Upper lobe of right lung (tissue), 1 donor: ENCODE measurements at regions not wholly inside any gene's neighbourhood (a gene's known extent, or its start where the extent isn't known, plus 50 kb on each side); places are given as distances from the start of the nearest gene placed in this dataset.
A peak's percentile ranks its signal among the peaks of the same experiment; 100 is the strongest.

Experiments
- ATAC-seq: fragments of 200-7000 bp; cut with Tn5 transposase; one replicate; pipeline ENCODE4 v1.9.1; 2020; ENCODE audit warnings: mild to moderate bottlenecking, moderate library complexity
- DNase-seq: peaks from one replicate; pipeline ENCODE4 v3.0.0-alpha.2; 2020
- H3K27ac ChIP-seq: fragments of 200-600 bp; one replicate; pipeline ENCODE4 v1.8.0; 2022
- H3K27me3 ChIP-seq: fragments of 200-600 bp; one replicate; pipeline ENCODE4 v1.8.0; 2022; ENCODE audit warnings: mild to moderate bottlenecking
- H3K36me3 ChIP-seq: fragments of 200-600 bp; one replicate; pipeline ENCODE4 v1.8.0; 2022
- H3K4me1 ChIP-seq: fragments of 200-600 bp; one replicate; pipeline ENCODE4 v1.8.0; 2022
- H3K4me3 ChIP-seq: fragments of 200-600 bp; one replicate; pipeline ENCODE4 v1.8.0; 2022; ENCODE audit warnings: mild to moderate bottlenecking
- H3K9me3 ChIP-seq: fragments of 200-600 bp; one replicate; pipeline ENCODE4 v1.8.0; 2022
- intact Hi-C: fragments of 100-400 bp; cut with DNase I; formaldehyde crosslinking; loops from one replicate; pipeline ENCODE4 v1.11.0; 2022
- TF ChIP-seq, protein P1 (sequence below): fragments of 200-600 bp; IDR thresholded peaks from one replicate; pipeline ENCODE4 v1.8.0; 2022; ENCODE audit warnings: antibody characterized with exemption
- donor health status: DM: no; HTN: yes; CAD: no; lungs with severe emphysema.

DNA sequence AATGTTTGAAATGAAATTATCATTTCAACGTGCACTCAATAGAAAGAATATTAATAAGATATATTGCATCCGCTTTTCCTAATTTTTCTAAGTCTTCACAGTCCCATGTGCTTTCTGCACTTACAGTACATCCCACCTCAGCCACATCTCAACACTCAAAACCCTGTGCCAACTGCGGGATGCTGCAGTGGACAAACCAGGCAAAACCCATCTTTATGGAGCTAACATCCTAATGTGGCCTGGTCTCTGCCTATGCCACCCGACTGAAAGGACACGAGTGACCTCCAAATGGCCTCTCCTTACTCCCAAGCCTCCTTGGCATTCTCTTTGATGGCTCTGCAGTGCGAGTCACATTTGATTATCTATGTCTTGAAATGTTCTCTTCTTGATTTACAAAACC, 57.4 kb upstream of the ADRB1 start:
- no peak for DNase-seq
- no peak for ATAC-seq
- Histone ChIP-seq H3K4me1 (peaks cover 5% of the 10 kb centered on the region), H3K27me3 (no peaks in the 10 kb centered on the region), H3K4me3 (no peak overlapping the region), H3K9me3 (no peaks in the 10 kb centered on the region), H3K27ac (no peak overlapping the region), H3K36me3 (no peaks in the 10 kb centered on the region)
- intact Hi-C loops: no loop called here
- TF ChIP-seq, protein P1, sequence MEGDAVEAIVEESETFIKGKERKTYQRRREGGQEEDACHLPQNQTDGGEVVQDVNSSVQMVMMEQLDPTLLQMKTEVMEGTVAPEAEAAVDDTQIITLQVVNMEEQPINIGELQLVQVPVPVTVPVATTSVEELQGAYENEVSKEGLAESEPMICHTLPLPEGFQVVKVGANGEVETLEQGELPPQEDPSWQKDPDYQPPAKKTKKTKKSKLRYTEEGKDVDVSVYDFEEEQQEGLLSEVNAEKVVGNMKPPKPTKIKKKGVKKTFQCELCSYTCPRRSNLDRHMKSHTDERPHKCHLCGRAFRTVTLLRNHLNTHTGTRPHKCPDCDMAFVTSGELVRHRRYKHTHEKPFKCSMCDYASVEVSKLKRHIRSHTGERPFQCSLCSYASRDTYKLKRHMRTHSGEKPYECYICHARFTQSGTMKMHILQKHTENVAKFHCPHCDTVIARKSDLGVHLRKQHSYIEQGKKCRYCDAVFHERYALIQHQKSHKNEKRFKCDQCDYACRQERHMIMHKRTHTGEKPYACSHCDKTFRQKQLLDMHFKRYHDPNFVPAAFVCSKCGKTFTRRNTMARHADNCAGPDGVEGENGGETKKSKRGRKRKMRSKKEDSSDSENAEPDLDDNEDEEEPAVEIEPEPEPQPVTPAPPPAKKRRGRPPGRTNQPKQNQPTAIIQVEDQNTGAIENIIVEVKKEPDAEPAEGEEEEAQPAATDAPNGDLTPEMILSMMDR: no peak

DNA sequence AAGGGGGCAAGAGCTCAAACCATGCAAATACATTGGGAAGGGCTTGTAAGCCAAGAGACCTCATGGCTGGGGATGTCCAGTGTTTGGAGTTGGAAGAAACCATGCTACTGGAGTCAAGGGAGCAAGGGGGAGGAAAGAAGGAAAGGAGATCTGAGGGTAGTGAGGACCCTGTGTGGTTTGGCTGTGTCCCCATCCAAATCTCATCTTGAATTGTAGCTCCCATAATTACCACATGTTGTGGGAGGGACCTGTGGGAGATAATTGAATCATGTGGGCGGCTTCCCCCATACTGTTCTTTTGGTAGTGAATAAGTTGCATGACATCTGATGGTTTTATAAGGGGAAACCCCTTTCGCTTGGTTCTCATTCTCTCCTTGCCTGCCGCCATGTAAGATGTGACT, 56.5 kb upstream of the ADRB1 start:
- no peaks in the 10 kb centered on the region for H3K36me3 ChIP-seq
- peaks cover 5% of the 10 kb centered on the region for H3K4me1 ChIP-seq
- ATAC-seq: no peak
- H3K27ac ChIP-seq: no peak overlapping the region
- TF ChIP-seq, protein P1: no peak
- intact Hi-C loops: no loop called here
- H3K27me3 ChIP-seq: no peaks in the 10 kb centered on the region
- H3K9me3 ChIP-seq: no peaks in the 10 kb centered on the region
- H3K4me3 ChIP-seq: no peak overlapping the region
- DNase-seq: no peak

DNA sequence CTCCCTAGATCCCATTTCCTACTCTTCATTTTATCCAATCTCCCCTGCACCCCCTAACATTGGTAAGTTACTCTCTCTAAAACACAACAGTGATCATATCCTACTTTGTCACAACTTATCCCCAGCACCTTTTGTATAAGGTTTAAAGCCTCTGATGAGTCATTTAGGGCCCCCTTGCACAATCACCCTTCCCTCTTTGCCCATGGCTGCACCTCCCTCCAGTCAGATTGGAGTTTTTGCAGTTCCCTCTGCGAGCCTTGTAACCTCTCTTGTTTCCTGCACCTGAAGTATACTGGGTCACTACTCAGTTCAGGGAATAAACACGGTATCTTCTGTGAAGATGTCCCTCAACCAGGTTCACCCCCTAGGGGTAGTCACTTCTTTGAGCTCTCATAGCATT, 55.9 kb upstream of the ADRB1 start:
- TF ChIP-seq, protein P1: no peak
- H3K27ac ChIP-seq: no peak overlapping the region
- DNase-seq (no peak), ATAC-seq (peak; percentile 39)
- H3K27me3 ChIP-seq: no peaks in the 10 kb centered on the region
- peaks cover 8% of the 10 kb centered on the region for H3K4me1 ChIP-seq
- H3K36me3 ChIP-seq: no peaks in the 10 kb centered on the region
- H3K4me3 ChIP-seq: no peak overlapping the region
- intact Hi-C loops: no loop called here
- H3K9me3 ChIP-seq: no peaks in the 10 kb centered on the region

DNA sequence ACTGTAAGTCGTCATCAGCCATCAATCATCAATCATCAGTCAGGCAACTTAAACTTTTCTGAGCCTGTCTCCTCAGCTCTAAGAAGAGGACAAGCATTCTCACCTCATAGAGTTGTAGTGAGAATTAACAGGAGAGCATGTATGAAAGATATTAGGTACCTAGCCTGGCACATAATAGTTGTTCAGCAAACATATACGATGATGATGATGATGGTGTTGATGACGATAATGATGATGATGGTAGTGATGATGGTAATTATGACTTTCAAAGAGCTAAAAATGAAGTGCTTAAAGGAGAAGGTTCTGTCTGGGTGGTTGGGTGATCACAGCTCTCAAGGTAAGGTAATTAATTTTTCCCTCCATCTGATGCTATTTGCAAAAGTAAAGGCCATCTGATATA, 55.1 kb upstream of the ADRB1 start:
- intact Hi-C loops: no loop called here
- no peak overlapping the region for H3K4me3 ChIP-seq
- H3K9me3 ChIP-seq: no peaks in the 10 kb centered on the region
- H3K27ac ChIP-seq: no peak overlapping the region
- TF ChIP-seq, protein P1: no peak
- ATAC-seq (no peak), DNase-seq (no peak)
- no peaks in the 10 kb centered on the region for H3K27me3 ChIP-seq
- peaks cover 9% of the 10 kb centered on the region for H3K4me1 ChIP-seq
- H3K36me3 ChIP-seq: no peaks in the 10 kb centered on the region

DNA sequence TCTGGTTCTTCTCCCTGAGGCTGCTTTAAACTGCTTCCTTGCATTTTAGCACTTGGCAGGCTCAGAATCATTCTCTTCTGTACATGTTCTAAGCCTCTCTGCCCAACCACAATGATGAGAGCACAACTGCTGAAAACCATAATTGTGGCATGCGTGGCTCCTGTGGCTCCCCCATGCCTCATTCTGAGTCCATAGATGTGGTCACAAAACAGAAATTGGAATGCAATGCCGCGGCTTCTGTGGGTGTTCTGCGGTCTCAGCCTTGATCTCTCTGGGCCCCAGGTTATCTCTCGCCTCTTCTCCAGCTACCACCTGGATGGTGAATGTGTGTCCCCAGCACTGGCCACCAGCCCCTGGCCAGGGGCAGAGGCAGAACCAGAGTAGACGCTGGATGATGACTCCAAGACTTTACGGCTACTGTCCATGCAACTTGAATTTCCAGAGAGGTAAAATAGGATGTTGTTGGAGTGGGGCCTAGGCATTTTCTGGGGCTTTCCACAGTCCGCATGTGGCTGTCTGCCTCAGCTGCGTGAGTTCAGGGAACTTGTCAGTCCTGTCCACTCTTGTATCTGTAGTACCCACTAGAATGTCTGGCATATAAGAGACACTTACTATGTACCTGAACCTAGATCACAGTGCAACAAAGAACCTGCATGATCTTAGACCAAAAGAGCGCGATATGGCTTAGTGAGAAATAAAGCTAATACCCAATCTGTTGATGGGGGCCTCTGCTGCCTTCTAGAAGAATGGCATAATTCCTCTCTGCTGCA, 52.4 kb upstream of the ADRB1 start:
- Histone ChIP-seq H3K27me3 (no peaks in the 10 kb centered on the region), H3K27ac (no peak overlapping the region), H3K4me1 (peaks cover 15% of the 10 kb centered on the region), H3K36me3 (no peaks in the 10 kb centered on the region), H3K9me3 (no peaks in the 10 kb centered on the region), H3K4me3 (no peak overlapping the region)
- TF ChIP-seq, protein P1: no peak
- ATAC-seq: peak; percentile 53
- intact Hi-C loops: no loop called here
- no peak for DNase-seq
